AG04450 (cell line): ENCODE measurements at regions not wholly inside any gene's neighbourhood (a gene's known extent, or its start where the extent isn't known, plus 50 kb on each side); places are given as distances from the start of the nearest gene placed in this dataset.

Source experiments
- CTCF ChIA-PET: fragments of 300-600, 350-600 bp; formaldehyde crosslinking; extraction: SDS; loops from one replicate; lab custom pipeline; 2022; ENCODE audit warnings: antibody characterized with exemption, inconsistent platforms; lab: Charles Lee
- POLR2A ChIA-PET: fragments of 350-600 bp; formaldehyde crosslinking; extraction: SDS; loops from one replicate; lab custom pipeline; 2021; ENCODE audit warnings: antibody characterized with exemption, inconsistent platforms; lab: Yijun Ruan, JAX
- DNase-seq: peaks from one replicate; pipeline ENCODE4 v3.0.0-alpha.2; 2011; ENCODE audit warnings: low read depth, low spot score
- H3K27ac ChIP-seq: one replicate; pipeline ENCODE4 v1.5.1; 2012; ENCODE audit warnings: low read depth, low read length, control low read depth
- H3K27me3 ChIP-seq: one replicate; pipeline ENCODE4 v1.6.0; 2012; ENCODE audit warnings: low read length; ENCODE audit not compliant: control insufficient read depth, insufficient read depth
- H3K4me3 ChIP-seq: 2 replicates; pipeline ENCODE4 v1.5.1; 2011; ENCODE audit warnings: mild to moderate bottlenecking, low read depth, low read length, control low read depth
- H3K9me3 ChIP-seq: 2 replicates; pipeline ENCODE4 v1.5.1; 2012; ENCODE audit warnings: low read length; ENCODE audit not compliant: control insufficient read depth, insufficient read depth
- TF ChIP-seq, protein P1 (sequence below): IDR thresholded peaks from 2 replicates; pipeline ENCODE4 v1.5.1; 2011; ENCODE audit warnings: low read depth, low read length, control low read depth, inconsistent platforms

DNA sequence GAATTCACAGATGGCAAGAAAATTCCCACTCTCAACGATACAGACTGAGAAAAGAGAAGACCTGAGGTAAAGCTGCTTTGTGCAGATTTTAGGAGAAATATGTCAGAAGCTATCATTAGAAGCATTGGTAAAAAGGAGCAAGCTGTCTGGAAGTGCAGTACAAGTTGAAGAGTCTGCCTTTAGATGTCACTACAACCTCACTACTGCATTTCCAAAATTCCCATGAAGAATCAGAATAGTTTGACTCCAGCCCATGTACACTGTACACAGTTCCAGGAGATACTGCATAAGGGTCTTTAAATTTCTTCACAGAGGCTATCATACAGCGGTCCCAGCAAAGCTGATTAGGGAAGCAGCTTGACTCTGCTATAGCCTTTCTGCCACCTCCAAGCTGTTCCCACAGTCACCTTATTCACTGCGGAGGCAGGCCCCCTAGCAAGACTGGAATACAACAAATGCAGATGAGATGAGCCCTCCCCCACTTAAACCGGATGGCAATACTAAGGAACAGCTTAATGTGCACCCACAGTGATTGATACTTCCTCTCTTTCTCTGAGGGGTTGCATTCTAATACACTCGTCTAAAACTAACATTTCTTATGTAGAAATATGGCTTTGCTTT is 527.4 kb downstream of the TMEM182 start:
- peaks cover 11% of the 10 kb centered on the region for H3K9me3 ChIP-seq
- ChIA-PET POLR2A (no interaction called here), CTCF (no interaction called here)
- H3K4me3 ChIP-seq = no peak overlapping the region
- DNase-seq = no peak
- no peak overlapping the region for H3K27ac ChIP-seq
- H3K27me3 ChIP-seq = no peaks in the 10 kb centered on the region
- TF ChIP-seq, protein P1, sequence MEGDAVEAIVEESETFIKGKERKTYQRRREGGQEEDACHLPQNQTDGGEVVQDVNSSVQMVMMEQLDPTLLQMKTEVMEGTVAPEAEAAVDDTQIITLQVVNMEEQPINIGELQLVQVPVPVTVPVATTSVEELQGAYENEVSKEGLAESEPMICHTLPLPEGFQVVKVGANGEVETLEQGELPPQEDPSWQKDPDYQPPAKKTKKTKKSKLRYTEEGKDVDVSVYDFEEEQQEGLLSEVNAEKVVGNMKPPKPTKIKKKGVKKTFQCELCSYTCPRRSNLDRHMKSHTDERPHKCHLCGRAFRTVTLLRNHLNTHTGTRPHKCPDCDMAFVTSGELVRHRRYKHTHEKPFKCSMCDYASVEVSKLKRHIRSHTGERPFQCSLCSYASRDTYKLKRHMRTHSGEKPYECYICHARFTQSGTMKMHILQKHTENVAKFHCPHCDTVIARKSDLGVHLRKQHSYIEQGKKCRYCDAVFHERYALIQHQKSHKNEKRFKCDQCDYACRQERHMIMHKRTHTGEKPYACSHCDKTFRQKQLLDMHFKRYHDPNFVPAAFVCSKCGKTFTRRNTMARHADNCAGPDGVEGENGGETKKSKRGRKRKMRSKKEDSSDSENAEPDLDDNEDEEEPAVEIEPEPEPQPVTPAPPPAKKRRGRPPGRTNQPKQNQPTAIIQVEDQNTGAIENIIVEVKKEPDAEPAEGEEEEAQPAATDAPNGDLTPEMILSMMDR = no peak

DNA sequence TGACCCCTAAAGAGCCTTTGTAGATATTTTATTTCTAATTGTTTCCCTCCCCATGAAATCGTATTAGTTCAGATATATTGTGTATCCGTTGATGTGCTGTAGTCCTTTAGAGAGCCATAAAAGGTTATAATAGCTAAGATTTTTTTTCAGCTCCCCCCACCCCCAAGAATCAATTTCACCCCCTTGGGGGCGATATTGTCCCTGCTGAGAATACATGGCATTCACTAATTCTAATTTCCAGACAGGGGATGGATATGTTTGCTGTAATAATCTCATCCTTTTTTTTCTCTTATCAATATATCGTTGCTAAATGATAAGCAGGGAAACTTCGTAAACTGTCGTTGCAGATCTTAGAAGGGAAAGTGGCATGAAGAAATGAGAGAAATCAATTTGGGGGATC is 530.7 kb downstream of the TMEM182 start:
- Histone ChIP-seq H3K27ac (no peak overlapping the region), H3K27me3 (no peaks in the 10 kb centered on the region), H3K9me3 (peaks cover 13% of the 10 kb centered on the region), H3K4me3 (no peak overlapping the region)
- CTCF ChIA-PET = no interaction called here
- POLR2A ChIA-PET = no interaction called here
- TF ChIP-seq, protein P1 = no peak
- DNase-seq = no peak

DNA sequence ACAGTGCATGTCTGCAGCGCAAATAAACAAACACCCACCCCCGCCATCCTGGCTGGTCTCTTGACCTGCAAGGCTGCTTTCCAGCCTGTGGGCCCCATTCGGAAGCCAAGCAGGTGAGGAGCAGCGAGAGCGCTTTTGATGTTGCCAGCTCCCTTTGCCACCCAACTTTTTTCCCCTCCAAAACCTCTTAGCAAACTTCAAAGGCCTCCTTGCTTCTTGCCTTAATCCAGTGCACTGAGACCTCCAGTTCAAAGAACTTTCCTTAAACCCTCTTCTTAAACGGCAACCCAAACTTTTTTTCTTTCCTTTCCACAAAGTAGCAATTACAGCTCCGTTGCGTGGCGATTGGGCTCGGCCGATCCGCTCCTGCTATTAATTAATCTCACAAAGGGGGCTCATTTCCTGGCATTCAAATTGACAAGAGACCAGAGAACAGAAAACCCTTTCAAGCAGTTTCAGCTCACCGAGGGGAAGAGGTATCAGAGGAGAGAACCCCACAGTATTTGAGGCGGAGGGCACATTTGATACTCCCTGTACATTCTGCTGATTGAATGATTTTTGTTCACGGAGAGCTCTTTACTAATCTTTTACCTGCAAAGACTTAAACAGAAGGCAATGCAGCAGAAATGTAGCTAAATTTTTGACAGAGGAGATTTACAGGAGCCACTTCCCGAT is 531.4 kb downstream of the TMEM182 start:
- TF ChIP-seq, protein P1 = no peak
- DNase-seq = no peak
- Histone ChIP-seq H3K9me3 (peaks cover 13% of the 10 kb centered on the region), H3K27me3 (no peaks in the 10 kb centered on the region), H3K27ac (no peak overlapping the region), H3K4me3 (no peak overlapping the region)
- CTCF ChIA-PET = no interaction called here
- POLR2A ChIA-PET = no interaction called here

DNA sequence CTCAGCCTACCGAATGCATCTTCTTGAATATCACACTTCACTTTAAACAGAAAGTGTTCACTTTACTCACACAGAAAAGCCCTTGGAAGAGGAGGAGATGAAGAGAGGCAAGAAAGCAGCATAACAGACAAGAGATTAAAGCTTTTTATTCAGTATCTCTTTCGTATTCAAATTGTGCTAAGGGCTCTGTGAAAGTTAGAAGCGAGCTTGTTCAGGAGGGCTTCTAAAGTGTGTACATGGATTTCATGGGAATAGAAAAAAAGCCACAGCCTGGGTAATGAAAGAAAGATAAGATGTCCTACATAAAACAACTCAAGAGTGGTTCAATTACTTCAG is 531.9 kb downstream of the TMEM182 start:
- no peaks in the 10 kb centered on the region for H3K27me3 ChIP-seq
- TF ChIP-seq, protein P1 = no peak
- peaks cover 10% of the 10 kb centered on the region for H3K9me3 ChIP-seq
- no peak for DNase-seq
- ChIA-PET POLR2A (no interaction called here), CTCF (no interaction called here)
- no peak overlapping the region for H3K4me3 ChIP-seq
- H3K27ac ChIP-seq = no peak overlapping the region

DNA sequence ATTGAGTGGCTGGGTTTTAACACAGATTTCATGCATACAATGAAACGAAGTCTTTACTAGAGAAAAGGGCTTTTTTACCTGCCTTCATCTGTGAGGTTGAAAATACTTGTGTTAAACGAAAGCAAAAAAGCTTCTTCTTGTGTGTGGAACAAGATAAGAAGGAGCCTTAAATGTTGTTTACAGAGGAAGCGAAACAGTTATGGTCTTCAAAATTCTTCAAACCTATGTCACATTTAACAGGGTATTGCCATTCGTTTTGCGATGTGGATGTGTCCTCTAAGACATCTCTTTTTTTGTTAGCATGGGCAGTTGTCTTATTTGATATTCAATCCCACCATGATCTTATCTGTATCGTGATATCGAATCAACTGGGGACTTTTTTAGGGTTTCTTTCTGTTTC is 532.6 kb downstream of the TMEM182 start:
- POLR2A ChIA-PET = no interaction called here
- Histone ChIP-seq H3K9me3 (peaks cover 10% of the 10 kb centered on the region), H3K27me3 (no peaks in the 10 kb centered on the region), H3K4me3 (no peak overlapping the region), H3K27ac (no peak overlapping the region)
- no peak for DNase-seq
- CTCF ChIA-PET = no interaction called here
- TF ChIP-seq, protein P1 = no peak
